GM12874 (cell line): ENCODE measurements at regions not wholly inside any gene's neighbourhood (a gene's known extent, or its start where the extent isn't known, plus 50 kb on each side); places are given as distances from the start of the nearest gene placed in this dataset.

Experiments used
- TF ChIP-seq, protein P1 (sequence below): IDR thresholded peaks from 2 replicates; pipeline ENCODE4 v1.5.1; 2011; ENCODE audit warnings: low read depth, mild to moderate bottlenecking, control low read depth, low read length, moderate library complexity; ENCODE audit not compliant: insufficient read depth

GRCh38 chr11:30109774-30110173, 92.9 kb upstream of the KCNA4 start:
- TF ChIP-seq, protein P1, sequence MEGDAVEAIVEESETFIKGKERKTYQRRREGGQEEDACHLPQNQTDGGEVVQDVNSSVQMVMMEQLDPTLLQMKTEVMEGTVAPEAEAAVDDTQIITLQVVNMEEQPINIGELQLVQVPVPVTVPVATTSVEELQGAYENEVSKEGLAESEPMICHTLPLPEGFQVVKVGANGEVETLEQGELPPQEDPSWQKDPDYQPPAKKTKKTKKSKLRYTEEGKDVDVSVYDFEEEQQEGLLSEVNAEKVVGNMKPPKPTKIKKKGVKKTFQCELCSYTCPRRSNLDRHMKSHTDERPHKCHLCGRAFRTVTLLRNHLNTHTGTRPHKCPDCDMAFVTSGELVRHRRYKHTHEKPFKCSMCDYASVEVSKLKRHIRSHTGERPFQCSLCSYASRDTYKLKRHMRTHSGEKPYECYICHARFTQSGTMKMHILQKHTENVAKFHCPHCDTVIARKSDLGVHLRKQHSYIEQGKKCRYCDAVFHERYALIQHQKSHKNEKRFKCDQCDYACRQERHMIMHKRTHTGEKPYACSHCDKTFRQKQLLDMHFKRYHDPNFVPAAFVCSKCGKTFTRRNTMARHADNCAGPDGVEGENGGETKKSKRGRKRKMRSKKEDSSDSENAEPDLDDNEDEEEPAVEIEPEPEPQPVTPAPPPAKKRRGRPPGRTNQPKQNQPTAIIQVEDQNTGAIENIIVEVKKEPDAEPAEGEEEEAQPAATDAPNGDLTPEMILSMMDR, result no peak

DNA sequence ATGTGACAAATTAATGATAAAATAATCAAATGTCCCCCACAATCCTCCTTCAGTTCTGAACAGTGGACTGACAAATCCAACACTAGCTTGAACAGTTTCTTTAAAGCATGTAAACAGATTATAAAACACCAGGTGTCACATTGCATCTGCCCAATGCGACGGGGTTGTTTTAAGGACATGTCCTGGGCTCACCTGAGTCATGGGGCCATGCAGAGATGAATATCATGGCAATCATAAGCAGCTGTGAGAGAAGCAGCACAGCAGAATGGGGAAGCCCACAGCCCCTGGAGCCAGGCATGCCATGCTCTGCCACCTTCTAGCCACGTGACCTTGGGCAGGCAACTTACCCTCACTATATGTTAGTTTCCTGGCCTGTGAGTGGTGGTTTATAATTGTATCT, 93.9 kb upstream of the KCNA4 start:
- TF ChIP-seq, protein P1, result no peak

DNA sequence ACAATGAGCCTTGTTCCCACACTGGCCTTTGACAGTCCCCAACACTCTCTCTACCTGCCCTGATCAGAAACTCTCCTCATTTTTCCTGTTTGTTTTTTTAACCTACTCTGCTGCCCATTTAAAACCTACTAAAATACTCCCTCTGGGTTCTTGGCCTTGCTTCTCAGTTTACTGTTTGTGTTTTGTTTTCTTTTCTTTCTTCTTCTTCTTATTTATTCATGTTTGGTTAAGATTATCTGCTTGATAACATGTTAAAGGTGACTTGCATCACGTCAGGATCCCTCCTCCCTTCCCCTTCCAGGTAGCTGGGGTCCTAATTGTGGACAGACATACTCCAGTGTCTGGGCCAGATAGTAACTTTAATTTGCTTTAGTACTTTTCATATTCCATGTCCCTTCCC, 95.0 kb upstream of the KCNA4 start:
- TF ChIP-seq, protein P1, result no peak

DNA sequence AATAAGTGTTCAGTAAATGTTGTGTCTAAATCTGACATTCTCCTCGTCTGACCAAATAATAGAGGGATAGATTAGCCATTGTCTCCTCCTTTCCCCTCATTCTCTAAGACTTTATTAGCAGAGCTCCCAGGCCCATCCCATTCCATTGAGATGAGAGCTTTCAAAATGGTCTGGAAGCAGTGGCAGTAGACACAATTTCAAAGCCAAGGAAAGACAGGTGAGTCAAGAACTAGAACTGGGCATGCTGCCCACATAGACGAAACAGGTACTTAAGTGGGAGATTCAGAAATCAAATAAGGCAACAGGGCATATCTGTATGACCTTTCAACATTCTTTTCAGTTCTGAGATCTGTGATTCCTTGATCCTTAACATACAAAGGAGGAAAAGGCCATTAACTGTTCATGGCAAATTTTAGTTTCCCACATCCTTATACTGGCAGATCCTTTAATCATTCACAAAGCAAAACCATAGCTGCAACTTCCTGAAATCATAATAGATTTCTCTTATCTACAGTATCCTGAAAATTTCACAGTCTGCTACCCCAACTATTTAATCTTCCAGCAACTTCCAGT, 96.6 kb upstream of the KCNA4 start:
- TF ChIP-seq, protein P1, result no peak

DNA sequence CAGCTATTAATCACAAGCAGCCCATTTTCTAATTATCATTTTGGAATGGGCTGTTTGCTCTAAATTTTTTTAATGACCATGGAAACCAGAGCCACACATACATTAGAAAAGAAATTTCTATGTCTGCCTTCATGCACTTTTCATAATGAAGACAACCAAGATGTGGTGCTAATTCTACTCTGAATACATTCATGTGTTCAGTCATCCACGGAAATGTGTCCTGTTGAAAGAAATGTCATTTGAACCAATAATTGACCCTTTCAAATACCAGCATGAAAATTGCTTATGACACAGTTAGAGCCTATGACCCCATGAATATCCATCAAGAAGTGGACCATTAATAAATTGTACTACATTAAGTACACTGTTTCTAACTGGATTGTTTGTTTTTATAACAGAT, 99.7 kb upstream of the KCNA4 start:
- TF ChIP-seq, protein P1, result no peak

- TF ChIP-seq, protein P1, result no peak
These were observed 103.3 kb upstream of the KCNA4 start for GRCh38 chr11:30120045-30120589.

- TF ChIP-seq, protein P1, result no peak
These were observed 105.4 kb upstream of the FSHB start for GRCh38 chr11:30125456-30125855.
